GM19452 (cell line): ENCODE measurements at regions not wholly inside any gene's neighbourhood (a gene's known extent, or its start where the extent isn't known, plus 50 kb on each side); places are given as distances from the start of the nearest gene placed in this dataset.

Source experiments
- ATAC-seq: cut with Tn5 transposase; IDR thresholded peaks from one replicate; pipeline ENCODE4 v1.9.1; 2021; ENCODE audit not compliant: unreplicated experiment

- no peak for ATAC-seq
Measured at GRCh38 chr4:177937041-177937440, 494.8 kb upstream of the AGA start.

GRCh38 chr4:177938226-177938625, 496.0 kb upstream of the AGA start:
- ATAC-seq: no peak

- no peak for ATAC-seq
Measured at GRCh38 chr4:177945268-177945667, 503.0 kb upstream of the AGA start.

- ATAC-seq: no peak
Measured at GRCh38 chr4:177947607-177948006, 505.4 kb upstream of the AGA start.

- ATAC-seq: no peak
Measured at GRCh38 chr4:177948853-177949252, 506.6 kb upstream of the AGA start.

- no peak for ATAC-seq
Measured at GRCh38 chr4:177951026-177951425, 508.8 kb upstream of the AGA start.

- no peak for ATAC-seq
Measured at GRCh38 chr4:177952723-177953122, 510.5 kb upstream of the AGA start.

- no peak for ATAC-seq
Measured at GRCh38 chr4:177957596-177958360, 515.5 kb upstream of the AGA start.

GRCh38 chr4:177960566-177960965, 518.3 kb upstream of the AGA start:
- ATAC-seq: no peak

GRCh38 chr4:177961761-177962380, 519.6 kb upstream of the AGA start:
- ATAC-seq: no peak

GRCh38 chr4:177964061-177964460, 521.8 kb upstream of the AGA start:
- no peak for ATAC-seq

- no peak for ATAC-seq
Measured at GRCh38 chr4:177964693-177965168, 522.5 kb upstream of the AGA start.

GRCh38 chr4:177967328-177967727, 525.1 kb upstream of the AGA start:
- no peak for ATAC-seq

- ATAC-seq: no peak
Measured at GRCh38 chr4:177968817-177969442, 526.7 kb upstream of the AGA start.

- ATAC-seq: no peak
Measured at GRCh38 chr4:177974461-177974860, 532.2 kb upstream of the AGA start.

- no peak for ATAC-seq
Measured at GRCh38 chr4:177975315-177975987, 533.2 kb upstream of the AGA start.

- ATAC-seq: no peak
Measured at GRCh38 chr4:177986236-177986635, 544.0 kb upstream of the AGA start.

GRCh38 chr4:177987896-177988295, 545.7 kb upstream of the AGA start:
- ATAC-seq: no peak

- no peak for ATAC-seq
Measured at GRCh38 chr4:177989503-177990201, 547.4 kb upstream of the AGA start.

GRCh38 chr4:178003098-178003657, 560.9 kb upstream of the AGA start:
- no peak for ATAC-seq

- ATAC-seq: no peak
Measured at GRCh38 chr4:178010596-178010995, 568.4 kb upstream of the AGA start.
